ENCODE measurements at regions not wholly inside any gene's neighbourhood (a gene's known extent, or its start where the extent isn't known, plus 50 kb on each side); places are given as distances from the start of the nearest gene placed in this dataset.
A peak's percentile ranks its signal among the peaks of the same experiment; 100 is the strongest.

GRCh38 chr6:50330347-50330746 lies 280.6 kb upstream of the DEFB112 start:
- Mint-ChIP-seq H3K27ac (ENCODE audit: low read depth, unreplicated experiment) (no peak overlapping the region), H3K4me3 (ENCODE audit: unreplicated experiment) (no peak overlapping the region), H3K9me3 (ENCODE audit: unreplicated experiment) (peaks cover 22% of the 10 kb centered on the region), H3K36me3 (ENCODE audit: insufficient read depth, unreplicated experiment) (no peaks in the 10 kb centered on the region), H3K27me3 (ENCODE audit: insufficient read depth, unreplicated experiment) (no peaks in the 10 kb centered on the region), H3K4me1 (ENCODE audit: insufficient read depth, unreplicated experiment) (no peaks in the 10 kb centered on the region)
- no TSS peak for BruUV-seq (replicated peaks)
- POLR2A ChIA-PET: interaction anchor here (1.2 kb wide), 1 partner anchor 10 kb away, joined by 3 read pairs; no protein-coding TSS in a partner anchor
- CTCF ChIA-PET: interaction anchor here (0.7 kb wide), 1 partner anchor 406 kb away, joined by 4 read pairs; no protein-coding TSS in a partner anchor
- intact Hi-C loops (cut with micrococcal nuclease): no loop called here
- TF ChIP-seq CTCF (IDR thresholded peaks at IDR 0.05; ENCODE audit: unreplicated experiment): no peak
- no peak for DNase-seq (ENCODE audit: unreplicated experiment)

GRCh38 chr6:50330963-50331362 lies 281.2 kb upstream of the DEFB112 start:
- CTCF ChIA-PET: interaction anchor here (0.7 kb wide), 1 partner anchor 405 kb away, joined by 4 read pairs; no protein-coding TSS in a partner anchor

GRCh38 chr6:50333696-50334095 lies 284.0 kb upstream of the DEFB112 start:
- peak; percentile 10 for DNase-seq (ENCODE audit: unreplicated experiment)
- POLR2A ChIA-PET: interaction anchor here (0.7 kb wide), 1 partner anchor 127 kb away, joined by 3 read pairs; no protein-coding TSS in a partner anchor
- intact Hi-C loops (cut with micrococcal nuclease): no loop called here
- H3K4me3 Mint-ChIP-seq (ENCODE audit: unreplicated experiment): no peak overlapping the region
- no peaks in the 10 kb centered on the region for H3K9me3 Mint-ChIP-seq (ENCODE audit: unreplicated experiment)
- no peak overlapping the region for H3K27ac Mint-ChIP-seq (ENCODE audit: low read depth, unreplicated experiment)
- no TSS peak for BruUV-seq (replicated peaks)
- no peaks in the 10 kb centered on the region for H3K27me3 Mint-ChIP-seq (ENCODE audit: insufficient read depth, unreplicated experiment)
- TF ChIP-seq CTCF (IDR thresholded peaks at IDR 0.05; ENCODE audit: unreplicated experiment): no peak
- CTCF ChIA-PET: interaction anchor here (0.7 kb wide), 1 partner anchor 26 kb away, joined by 5 read pairs; no protein-coding TSS in a partner anchor
- H3K36me3 Mint-ChIP-seq (ENCODE audit: insufficient read depth, unreplicated experiment): no peaks in the 10 kb centered on the region
- H3K4me1 Mint-ChIP-seq (ENCODE audit: insufficient read depth, unreplicated experiment): no peaks in the 10 kb centered on the region

More at GRCh38 chr6:50330963-50331362, 281.2 kb upstream of the DEFB112 start:
- intact Hi-C loops (cut with micrococcal nuclease): no loop called here
- no peak for DNase-seq (ENCODE audit: unreplicated experiment)
- no peak overlapping the region for H3K4me3 Mint-ChIP-seq (ENCODE audit: unreplicated experiment)
- POLR2A ChIA-PET: interaction anchor here (1.2 kb wide), 1 partner anchor 10 kb away, joined by 3 read pairs; no protein-coding TSS in a partner anchor
- H3K27me3 Mint-ChIP-seq (ENCODE audit: insufficient read depth, unreplicated experiment): no peaks in the 10 kb centered on the region
- BruUV-seq (replicated peaks): no TSS peak
- TF ChIP-seq CTCF (IDR thresholded peaks at IDR 0.05; ENCODE audit: unreplicated experiment): no peak
- no peaks in the 10 kb centered on the region for H3K4me1 Mint-ChIP-seq (ENCODE audit: insufficient read depth, unreplicated experiment)
- H3K9me3 Mint-ChIP-seq (ENCODE audit: unreplicated experiment): peaks cover 16% of the 10 kb centered on the region
- H3K36me3 Mint-ChIP-seq (ENCODE audit: insufficient read depth, unreplicated experiment): no peaks in the 10 kb centered on the region
- no peak overlapping the region for H3K27ac Mint-ChIP-seq (ENCODE audit: low read depth, unreplicated experiment)

GRCh38 chr6:50337532-50338122 lies 287.9 kb upstream of the DEFB112 start:
- ChIA-PET POLR2A (no interaction called here), CTCF (interaction anchor here (0.6 kb wide), 2 partner anchors 402 to 794 kb away, joined by 3 to 5 read pairs; no protein-coding TSS in a partner anchor)
- intact Hi-C loops (cut with micrococcal nuclease): no loop called here
- Mint-ChIP-seq H3K4me3 (ENCODE audit: unreplicated experiment) (no peak overlapping the region), H3K9me3 (ENCODE audit: unreplicated experiment) (no peaks in the 10 kb centered on the region), H3K4me1 (ENCODE audit: insufficient read depth, unreplicated experiment) (no peaks in the 10 kb centered on the region), H3K36me3 (ENCODE audit: insufficient read depth, unreplicated experiment) (no peaks in the 10 kb centered on the region), H3K27ac (ENCODE audit: low read depth, unreplicated experiment) (no peak overlapping the region), H3K27me3 (ENCODE audit: insufficient read depth, unreplicated experiment) (no peaks in the 10 kb centered on the region)
- BruUV-seq (replicated peaks): no TSS peak
- TF ChIP-seq CTCF (IDR thresholded peaks at IDR 0.05; ENCODE audit: unreplicated experiment): no peak
- DNase-seq (ENCODE audit: unreplicated experiment): no peak
